Neutrophil (primary cell): ENCODE measurements at regions not wholly inside any gene's neighbourhood (a gene's known extent, or its start where the extent isn't known, plus 50 kb on each side); places are given as distances from the start of the nearest gene placed in this dataset.

ENCODE experiments used
- H3K27ac ChIP-seq: fragments of 200-600 bp; sonication (generic); 2 replicates; pipeline ENCODE4 v1.5.1; 2016; ENCODE audit warnings: mild to moderate bottlenecking, moderate library complexity
- H3K27me3 ChIP-seq: fragments of 200-600 bp; sonication (generic); 2 replicates; pipeline ENCODE4 v1.6.0; 2016; ENCODE audit warnings: mild to moderate bottlenecking
- H3K36me3 ChIP-seq: fragments of 200-600 bp; sonication (generic); 2 replicates; pipeline ENCODE4 v1.5.1; 2017
- H3K4me1 ChIP-seq, 2 experiments: fragments of 200-600 bp in 1 of 2; sonication (generic) in 1 of 2; 1 replicate in 1 of 2; 2 replicates in 1 of 2; pipeline versions ENCODE4 v1.5.1 to v1.6.1; 2013 to 2016; ENCODE audit warnings: low read depth in 1 of 2, low read length in 1 of 2, mild to moderate bottlenecking in 1 of 2, moderate library complexity in 1 of 2; ENCODE audit not compliant: control insufficient read depth in 1 of 2, insufficient read depth in 1 of 2
- H3K4me3 ChIP-seq, 2 experiments: fragments of 200-600 bp in 1 of 2; sonication (generic) in 1 of 2; 1 replicate in 1 of 2; 2 replicates in 1 of 2; pipeline ENCODE4 v1.5.1; 2013 to 2016; ENCODE audit warnings: low read depth in 1 of 2, low read length in 1 of 2, mild to moderate bottlenecking in 1 of 2, moderate library complexity in 1 of 2
- H3K9me3 ChIP-seq: fragments of 200-600 bp; sonication (generic); 2 replicates; pipeline ENCODE4 v1.5.1; 2016
- CTCF ChIP-seq: fragments of 200-600 bp; sonication (generic); IDR thresholded peaks from 2 replicates; pipeline ENCODE4 v1.5.1; 2016; ENCODE audit warnings: antibody characterized with exemption

GRCh38 chr6:147087641-147088040 is 116.6 kb upstream of the STXBP5 start:
- H3K36me3 ChIP-seq, result no peaks in the 10 kb centered on the region
- H3K4me1 ChIP-seq, result no peaks in the 10 kb centered on the region
- no peak overlapping the region for H3K27ac ChIP-seq
- no peak for TF ChIP-seq CTCF
- H3K4me3 ChIP-seq, result no peak overlapping the region
- no peaks in the 10 kb centered on the region for H3K27me3 ChIP-seq
- H3K9me3 ChIP-seq, result no peaks in the 10 kb centered on the region

- H3K36me3 ChIP-seq, result no peaks in the 10 kb centered on the region
- no peaks in the 10 kb centered on the region for H3K9me3 ChIP-seq
- no peak overlapping the region for H3K27ac ChIP-seq
- no peak for TF ChIP-seq CTCF
- no peaks in the 10 kb centered on the region for H3K4me1 ChIP-seq
- H3K4me3 ChIP-seq, result no peak overlapping the region
- H3K27me3 ChIP-seq, result no peaks in the 10 kb centered on the region
Observed at GRCh38 chr6:147088861-147089260, 115.4 kb upstream of the STXBP5 start.

- Histone ChIP-seq H3K9me3 (no peaks in the 10 kb centered on the region), H3K27ac (no peak overlapping the region), H3K4me3 (no peak overlapping the region), H3K27me3 (no peaks in the 10 kb centered on the region), H3K4me1 (no peaks in the 10 kb centered on the region), H3K36me3 (no peaks in the 10 kb centered on the region)
- no peak for TF ChIP-seq CTCF
Observed at GRCh38 chr6:147095316-147095715, 108.9 kb upstream of the STXBP5 start.

GRCh38 chr6:147099974-147100373 is 104.2 kb upstream of the STXBP5 start:
- TF ChIP-seq CTCF, result no peak
- Histone ChIP-seq H3K36me3 (no peaks in the 10 kb centered on the region), H3K27me3 (no peaks in the 10 kb centered on the region), H3K9me3 (no peaks in the 10 kb centered on the region), H3K27ac (no peak overlapping the region), H3K4me3 (no peak overlapping the region), H3K4me1 (peaks cover 16 to 20% of the 10 kb centered on the region in 2 experiments)

- H3K36me3 ChIP-seq, result no peaks in the 10 kb centered on the region
- H3K27me3 ChIP-seq, result no peaks in the 10 kb centered on the region
- H3K9me3 ChIP-seq, result no peaks in the 10 kb centered on the region
- no peak overlapping the region for H3K4me3 ChIP-seq
- H3K4me1 ChIP-seq, result peaks cover 28 to 31% of the 10 kb centered on the region in 2 experiments
- no peak for TF ChIP-seq CTCF
- H3K27ac ChIP-seq, result no peak overlapping the region
Observed at GRCh38 chr6:147103007-147103406, 101.2 kb upstream of the STXBP5 start.

GRCh38 chr6:147103694-147104093 is 100.5 kb upstream of the STXBP5 start:
- H3K4me3 ChIP-seq, result no peak overlapping the region
- H3K9me3 ChIP-seq, result no peaks in the 10 kb centered on the region
- H3K4me1 ChIP-seq, result peaks cover 28 to 31% of the 10 kb centered on the region in 2 experiments
- peak overlapping the region; percentile 54 for H3K27ac ChIP-seq
- no peaks in the 10 kb centered on the region for H3K27me3 ChIP-seq
- H3K36me3 ChIP-seq, result no peaks in the 10 kb centered on the region
- TF ChIP-seq CTCF, result no peak
